Vagina (tissue), 2 donors: ENCODE measurements at regions not wholly inside any gene's neighbourhood (a gene's known extent, or its start where the extent isn't known, plus 50 kb on each side); places are given as distances from the start of the nearest gene placed in this dataset.

Experiments used
- POLR2A ChIP-seq, 2 donors: fragments of 450-650 bp; IDR thresholded peaks; one replicate each; pipeline ENCODE4 v1.6.1; 2017; ENCODE audit warnings: antibody characterized with exemption in 2 of 2, mild to moderate bottlenecking in 2 of 2, moderate library complexity in 2 of 2
- POLR2AphosphoS5 ChIP-seq, 2 donors: sonication (generic); formaldehyde crosslinking; IDR thresholded peaks; one replicate each; pipeline ENCODE4 v1.9.0; 2017; ENCODE audit warnings: antibody characterized with exemption in 2 of 2, mild to moderate bottlenecking in 2 of 2, low read depth in 1 of 2; ENCODE audit not compliant: insufficient read depth in 1 of 2

- TF ChIP-seq POLR2A (IDR thresholded peaks at IDR 0.05) (no peak), POLR2AphosphoS5 (IDR thresholded peaks at IDR 0.05; ENCODE audit: insufficient read depth in 1 of 2, low read depth in 1 of 2) (no peak)
Measured at GRCh38 chr2:181814057-181814491, 77.5 kb upstream of the ITPRID2 start.
